Neural progenitor cell (in vitro differentiated cells): ENCODE measurements at regions not wholly inside any gene's neighbourhood (a gene's known extent, or its start where the extent isn't known, plus 50 kb on each side); places are given as distances from the start of the nearest gene placed in this dataset.

ENCODE experiments used
- DNase-seq: peaks from one replicate; pipeline ENCODE4 v3.0.0-alpha.2; 2016; ENCODE audit warnings: low spot score
- H2AFZ ChIP-seq: fragments of 200-600 bp; sonication (generic); replicated peaks from 2 replicates; pipeline ENCODE4 v1.6.1; 2016; ENCODE audit warnings: antibody characterized with exemption
- H3F3A ChIP-seq: fragments of 200-600 bp; sonication (generic); 2 replicates; pipeline ENCODE4 v1.6.1; 2016; ENCODE audit warnings: antibody characterized with exemption, low read depth
- H3K27ac ChIP-seq: fragments of 200-600 bp; sonication (generic); 2 replicates; pipeline ENCODE4 v1.5.1; 2016; ENCODE audit warnings: mild to moderate bottlenecking
- H3K27me3 ChIP-seq: fragments of 200-600 bp; sonication (generic); 2 replicates; pipeline ENCODE4 v1.6.1; 2016; ENCODE audit warnings: mild to moderate bottlenecking, moderate library complexity
- H3K36me3 ChIP-seq: fragments of 200-600 bp; sonication (generic); 2 replicates; pipeline ENCODE4 v1.5.1; 2016
- H3K4me1 ChIP-seq: fragments of 200-600 bp; sonication (generic); 2 replicates; pipeline ENCODE4 v1.6.1; 2016; ENCODE audit warnings: mixed run types
- H3K4me2 ChIP-seq: fragments of 200-600 bp; sonication (generic); 2 replicates; pipeline ENCODE4 v1.6.1; 2016
- H3K4me3 ChIP-seq: fragments of 200-600 bp; sonication (generic); 2 replicates; pipeline ENCODE4 v1.5.1; 2016
- H3K79me2 ChIP-seq: fragments of 200-600 bp; sonication (generic); 2 replicates; pipeline ENCODE4 v1.6.1; 2016; ENCODE audit warnings: low read depth
- H3K9ac ChIP-seq: fragments of 200-600 bp; sonication (generic); 2 replicates; pipeline ENCODE4 v1.6.1; 2016
- H3K9me3 ChIP-seq: fragments of 200-600 bp; sonication (generic); 2 replicates; pipeline ENCODE4 v1.5.1; 2016; ENCODE audit warnings: low read depth
- H4K20me1 ChIP-seq: fragments of 200-600 bp; sonication (generic); 2 replicates; pipeline ENCODE4 v1.6.1; 2016; ENCODE audit warnings: low read depth
- H3K27ac Mint-ChIP-seq: 3 replicates; pipeline ENCODE4 v1.8.0; 2021; ENCODE audit warnings: mixed read lengths
- H3K27me3 Mint-ChIP-seq: 2 replicates; pipeline ENCODE4 v1.8.0; 2022; ENCODE audit warnings: low read depth, mild to moderate bottlenecking, inconsistent platforms, moderate library complexity, mixed read lengths; ENCODE audit not compliant: insufficient read depth
- H3K36me3 Mint-ChIP-seq: 3 replicates; pipeline ENCODE4 v1.8.0; 2021; ENCODE audit warnings: mixed read lengths
- H3K4me1 Mint-ChIP-seq: 3 replicates; pipeline ENCODE4 v1.8.0; 2021; ENCODE audit warnings: mixed read lengths
- H3K4me3 Mint-ChIP-seq: 3 replicates; pipeline ENCODE4 v1.8.0; 2021; ENCODE audit warnings: mild to moderate bottlenecking, moderate library complexity, mixed read lengths
- H3K9me3 Mint-ChIP-seq: 3 replicates; pipeline ENCODE4 v1.8.0; 2020; ENCODE audit warnings: mixed read lengths
- CTCF ChIP-seq: fragments of 200-600 bp; sonication (generic); IDR thresholded peaks from 2 replicates; pipeline ENCODE4 v1.5.1; 2017; ENCODE audit warnings: antibody characterized with exemption, mild to moderate bottlenecking
- EZH2 ChIP-seq: fragments of 200-600 bp; sonication (generic); IDR thresholded peaks from 2 replicates; pipeline ENCODE4 v1.6.1; 2017; ENCODE audit warnings: antibody characterized with exemption, mild to moderate bottlenecking, moderate library complexity
- EZH2phosphoT487 ChIP-seq: fragments of 200-600 bp; sonication (generic); IDR thresholded peaks from 2 replicates; pipeline ENCODE4 v1.6.1; 2017; ENCODE audit warnings: antibody characterized with exemption

GRCh38 chr2:140178234-140178633 lies 1398.0 kb upstream of the NXPH2 start:
- Histone ChIP-seq H2AFZ (no peak overlapping the region), H3K79me2 (no peaks in the 10 kb centered on the region), H3K4me2 (no peak overlapping the region), H3K4me3 (no peak overlapping the region), H4K20me1 (no peaks in the 10 kb centered on the region), H3K4me1 (no peaks in the 10 kb centered on the region), H3K27ac (no peak overlapping the region), H3K9me3 (no peaks in the 10 kb centered on the region), H3K9ac (no peak overlapping the region), H3K27me3 (no peaks in the 10 kb centered on the region), H3F3A (no peaks in the 10 kb centered on the region), H3K36me3 (no peaks in the 10 kb centered on the region)
- Mint-ChIP-seq H3K4me1 (no peaks in the 10 kb centered on the region), H3K36me3 (no peaks in the 10 kb centered on the region), H3K27me3 (no peaks in the 10 kb centered on the region), H3K9me3 (no peaks in the 10 kb centered on the region), H3K4me3 (no peak overlapping the region), H3K27ac (no peak overlapping the region)
- no peak for DNase-seq
- TF ChIP-seq EZH2 (no peak), CTCF (no peak), EZH2phosphoT487 (no peak)

DNA sequence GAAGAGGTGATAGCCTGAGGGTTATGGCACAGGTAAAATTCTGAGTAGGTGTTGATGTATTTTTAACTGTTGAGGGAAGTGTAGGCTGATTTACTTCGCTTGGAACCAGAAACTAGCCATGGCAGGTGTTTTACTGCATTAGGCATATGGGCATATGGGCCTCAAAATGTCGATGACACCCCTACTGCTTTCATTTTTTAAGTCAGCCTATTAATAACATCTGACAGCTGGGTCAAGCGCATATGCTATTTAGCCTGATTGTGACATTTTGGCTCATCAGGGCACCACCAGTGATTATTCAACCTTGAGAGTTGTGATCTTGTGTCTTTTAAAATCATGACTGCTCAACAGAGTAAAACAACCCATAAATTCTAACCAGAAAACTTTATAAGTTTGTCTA lies 1396.9 kb upstream of the NXPH2 start:
- TF ChIP-seq EZH2 = no peak
- no peak for TF ChIP-seq CTCF
- TF ChIP-seq EZH2phosphoT487 = no peak
- Mint-ChIP-seq H3K36me3 (no peaks in the 10 kb centered on the region), H3K27me3 (no peaks in the 10 kb centered on the region), H3K27ac (no peak overlapping the region), H3K4me1 (no peaks in the 10 kb centered on the region), H3K9me3 (no peaks in the 10 kb centered on the region), H3K4me3 (no peak overlapping the region)
- no peak for DNase-seq
- Histone ChIP-seq H3K27ac (no peak overlapping the region), H3K4me1 (no peaks in the 10 kb centered on the region), H3K4me2 (no peak overlapping the region), H3K79me2 (no peaks in the 10 kb centered on the region), H3K27me3 (no peaks in the 10 kb centered on the region), H3K9ac (no peak overlapping the region), H2AFZ (no peak overlapping the region), H3K36me3 (no peaks in the 10 kb centered on the region), H3K9me3 (no peaks in the 10 kb centered on the region), H4K20me1 (no peaks in the 10 kb centered on the region), H3K4me3 (no peak overlapping the region), H3F3A (no peaks in the 10 kb centered on the region)

- Mint-ChIP-seq H3K27me3 (no peaks in the 10 kb centered on the region), H3K9me3 (no peaks in the 10 kb centered on the region), H3K4me1 (no peaks in the 10 kb centered on the region), H3K4me3 (no peak overlapping the region), H3K27ac (no peak overlapping the region), H3K36me3 (no peaks in the 10 kb centered on the region)
- no peak overlapping the region for H2AFZ ChIP-seq
- no peak overlapping the region for H3K4me3 ChIP-seq
- no peaks in the 10 kb centered on the region for H3K36me3 ChIP-seq
- H3K27ac ChIP-seq = no peak overlapping the region
- H3K27me3 ChIP-seq = no peaks in the 10 kb centered on the region
- no peak overlapping the region for H3K9ac ChIP-seq
- no peak overlapping the region for H3K4me2 ChIP-seq
- TF ChIP-seq EZH2 (no peak), EZH2phosphoT487 (no peak), CTCF (no peak)
- H4K20me1 ChIP-seq = no peaks in the 10 kb centered on the region
- no peaks in the 10 kb centered on the region for H3K79me2 ChIP-seq
- H3K9me3 ChIP-seq = no peaks in the 10 kb centered on the region
- no peak for DNase-seq
- no peaks in the 10 kb centered on the region for H3K4me1 ChIP-seq
- H3F3A ChIP-seq = no peaks in the 10 kb centered on the region
Measured at GRCh38 chr2:140173790-140174189, 1393.6 kb upstream of the NXPH2 start.

DNA sequence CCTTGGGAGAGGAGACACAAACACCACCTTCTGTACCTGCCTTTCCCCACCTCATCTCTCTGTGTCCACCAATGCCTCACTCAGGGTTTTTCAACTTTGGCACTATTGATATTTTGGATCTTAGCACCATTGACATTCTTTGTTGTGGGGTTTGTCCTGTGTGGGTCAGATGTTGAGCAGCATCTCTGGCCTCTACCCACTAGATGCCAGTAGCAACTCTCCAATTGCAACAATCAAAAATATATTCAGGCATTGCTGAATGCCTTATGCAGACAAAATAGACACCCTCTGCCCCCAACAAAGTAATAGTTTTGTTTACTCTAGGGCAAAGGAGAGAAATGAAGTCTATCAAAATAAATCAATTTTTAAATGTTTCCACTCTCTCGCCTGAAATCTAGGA lies 1384.3 kb upstream of the NXPH2 start:
- Histone ChIP-seq H3K27ac (no peak overlapping the region), H3K36me3 (no peaks in the 10 kb centered on the region), H3K4me3 (no peak overlapping the region), H4K20me1 (no peaks in the 10 kb centered on the region), H3F3A (no peaks in the 10 kb centered on the region), H3K9ac (no peak overlapping the region), H3K79me2 (no peaks in the 10 kb centered on the region), H3K9me3 (no peaks in the 10 kb centered on the region), H3K4me1 (no peaks in the 10 kb centered on the region), H2AFZ (no peak overlapping the region), H3K4me2 (no peak overlapping the region), H3K27me3 (no peaks in the 10 kb centered on the region)
- no peak overlapping the region for H3K4me3 Mint-ChIP-seq
- H3K27me3 Mint-ChIP-seq = no peaks in the 10 kb centered on the region
- DNase-seq = no peak
- peaks cover 5% of the 10 kb centered on the region for H3K9me3 Mint-ChIP-seq
- no peaks in the 10 kb centered on the region for H3K4me1 Mint-ChIP-seq
- no peaks in the 10 kb centered on the region for H3K36me3 Mint-ChIP-seq
- H3K27ac Mint-ChIP-seq = no peak overlapping the region
- no peak for TF ChIP-seq CTCF
- no peak for TF ChIP-seq EZH2
- no peak for TF ChIP-seq EZH2phosphoT487
